Prostate gland (tissue), 2 donors: ENCODE measurements at regions not wholly inside any gene's neighbourhood (a gene's known extent, or its start where the extent isn't known, plus 50 kb on each side); places are given as distances from the start of the nearest gene placed in this dataset.
A peak's percentile ranks its signal among the peaks of the same experiment; 100 is the strongest.

Experiments used
- DNase-seq: peaks from one replicate; pipeline ENCODE4 v3.0.0-alpha.2; 2019; ENCODE audit warnings: low spot score
- H3K27ac ChIP-seq, 2 donors: fragments of 200-600 bp; sonication (generic); 2 replicates each; pipeline ENCODE4 v1.5.1; 2017 to 2019
- H3K27me3 ChIP-seq: fragments of 200-600 bp; sonication (generic); replicated peaks from 2 replicates; pipeline ENCODE4 v1.5.1; 2019; ENCODE audit not compliant: insufficient read depth
- H3K36me3 ChIP-seq, 2 donors: fragments of 200-600 bp; sonication (generic); 1 replicate in 1 of 2; 2 replicates in 1 of 2; pipeline versions ENCODE4 v1.5.1 to v1.8.1; 2017 to 2019
- H3K4me1 ChIP-seq: fragments of 200-600 bp; sonication (generic); replicated peaks from 2 replicates; pipeline ENCODE4 v1.5.1; 2019
- H3K4me3 ChIP-seq, 2 donors: fragments of 200-600 bp; sonication (generic); 2 replicates each; pipeline ENCODE4 v1.5.1; 2017 to 2019
- H3K9me3 ChIP-seq: fragments of 200-600 bp; sonication (generic); 2 replicates; pipeline ENCODE4 v1.5.1; 2017
- CTCF ChIP-seq, 4 experiments: fragments of 200-600 bp in 2 of 4; fragments of 450-650 bp in 2 of 4; sonication (generic) in 2 of 4; IDR thresholded peaks; 1 replicate in 3 of 4; 2 replicates in 1 of 4; pipeline ENCODE4 v1.5.1; 2016 to 2019; ENCODE audit warnings: antibody characterized with exemption in 4 of 4, mild to moderate bottlenecking in 2 of 4, moderate library complexity in 2 of 4
- POLR2A ChIP-seq: fragments of 450-650 bp; IDR thresholded peaks from one replicate; pipeline ENCODE4 v1.6.1; 2016; ENCODE audit warnings: antibody characterized with exemption, mild to moderate bottlenecking
- POLR2AphosphoS5 ChIP-seq: sonication (generic); formaldehyde crosslinking; IDR thresholded peaks from one replicate; pipeline ENCODE4 v1.6.1; 2017; ENCODE audit warnings: antibody characterized with exemption
- WGBS: methylation state at CpG from one replicate; pipeline ENCODE4 v1.1.5; 2018; 5-methylcytosine and 5-hydroxymethylcytosine counted together
- intact Hi-C: fragments of 100-400 bp; cut with DNase I; formaldehyde crosslinking; loops from one replicate; pipeline ENCODE4 v1.14.2; 2022

GRCh38 chr9:7710686-7711085, 88.9 kb downstream of the DMAC1 start:
- H3K27me3 ChIP-seq, result no peaks in the 10 kb centered on the region
- no peaks in the 10 kb centered on the region for H3K36me3 ChIP-seq
- no peaks in the 10 kb centered on the region for H3K9me3 ChIP-seq
- no peaks in the 10 kb centered on the region for H3K4me1 ChIP-seq
- intact Hi-C loops, result no loop called here
- H3K27ac ChIP-seq, result no peak overlapping the region
- TF ChIP-seq POLR2AphosphoS5 (no peak), POLR2A (no peak), CTCF (IDR thresholded peaks at IDR 0.05) (no peak)
- DNase-seq, result no peak
- no peak overlapping the region for H3K4me3 ChIP-seq

GRCh38 chr9:7707934-7708333, 91.6 kb downstream of the DMAC1 start:
- Histone ChIP-seq H3K36me3 (no peaks in the 10 kb centered on the region), H3K4me3 (no peak overlapping the region), H3K27ac (no peak overlapping the region), H3K4me1 (no peaks in the 10 kb centered on the region), H3K27me3 (no peaks in the 10 kb centered on the region), H3K9me3 (no peaks in the 10 kb centered on the region)
- no peak for DNase-seq
- TF ChIP-seq CTCF (IDR thresholded peaks at IDR 0.05) (no peak), POLR2AphosphoS5 (no peak), POLR2A (no peak)
- intact Hi-C loops, result no loop called here
- 86% methylated on average over 4 of the region's 4 CpGs for WGBS

- DNase-seq, result no peak
- Histone ChIP-seq H3K4me3 (no peak overlapping the region), H3K9me3 (no peaks in the 10 kb centered on the region), H3K4me1 (no peaks in the 10 kb centered on the region), H3K36me3 (no peaks in the 10 kb centered on the region), H3K27ac (peak overlapping the region in 1 of 2 donors; percentile 33), H3K27me3 (no peaks in the 10 kb centered on the region)
- TF ChIP-seq CTCF (IDR thresholded peaks at IDR 0.05) (no peak), POLR2AphosphoS5 (no peak), POLR2A (no peak)
- intact Hi-C loops, result no loop called here
- 52% methylated on average over 1 of the region's 1 CpG for WGBS
Measured at GRCh38 chr9:7704543-7704942, 95.0 kb downstream of the DMAC1 start.

- no peaks in the 10 kb centered on the region for H3K27me3 ChIP-seq
- no peaks in the 10 kb centered on the region for H3K9me3 ChIP-seq
- intact Hi-C loops, result no loop called here
- TF ChIP-seq POLR2AphosphoS5 (no peak), CTCF (IDR thresholded peaks at IDR 0.05) (no peak), POLR2A (no peak)
- 74% methylated on average over 2 of the region's 2 CpGs for WGBS
- H3K4me1 ChIP-seq, result no peaks in the 10 kb centered on the region
- DNase-seq, result no peak
- H3K36me3 ChIP-seq, result no peaks in the 10 kb centered on the region
- H3K4me3 ChIP-seq, result no peak overlapping the region
- H3K27ac ChIP-seq, result no peak overlapping the region
Measured at GRCh38 chr9:7691909-7692308, 107.7 kb downstream of the DMAC1 start.

GRCh38 chr9:7690014-7690413, 109.6 kb downstream of the DMAC1 start:
- H3K27ac ChIP-seq, result no peak overlapping the region
- H3K4me3 ChIP-seq, result no peak overlapping the region
- H3K27me3 ChIP-seq, result no peaks in the 10 kb centered on the region
- no peaks in the 10 kb centered on the region for H3K36me3 ChIP-seq
- intact Hi-C loops, result no loop called here
- H3K4me1 ChIP-seq, result no peaks in the 10 kb centered on the region
- H3K9me3 ChIP-seq, result no peaks in the 10 kb centered on the region
- DNase-seq, result no peak
- TF ChIP-seq POLR2AphosphoS5, result no peak
- no peak for TF ChIP-seq POLR2A
- no peak for TF ChIP-seq CTCF (IDR thresholded peaks at IDR 0.05)
